ENCODE measurements at regions not wholly inside any gene's neighbourhood (a gene's known extent, or its start where the extent isn't known, plus 50 kb on each side); places are given as distances from the start of the nearest gene placed in this dataset.

- no peak for DNase-seq
These were observed 883.1 kb downstream of the TTLL7 start for GRCh38 chr1:83115785-83116184.

GRCh38 chr1:83114136-83114834 is 884.6 kb downstream of the TTLL7 start:
- DNase-seq: no peak

DNA sequence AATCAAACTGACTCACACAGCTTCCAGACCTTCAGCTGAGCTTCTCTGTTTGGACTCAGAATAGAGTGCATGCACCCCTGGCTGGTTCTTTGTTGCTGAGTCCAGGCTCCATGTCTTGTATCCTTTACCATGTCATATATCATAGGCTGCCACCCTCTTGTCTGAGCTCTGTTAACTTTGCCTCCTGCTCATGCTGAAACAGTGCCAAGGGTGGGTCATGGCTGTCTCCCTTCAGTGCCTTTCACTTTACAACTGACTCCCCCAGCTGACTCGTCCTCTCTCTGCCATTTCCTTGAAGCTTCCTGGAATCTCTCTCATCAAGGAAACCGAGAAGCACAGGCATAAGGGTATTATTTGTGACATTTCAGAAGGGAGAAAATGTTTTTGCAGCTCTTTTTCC is 885.3 kb downstream of the TTLL7 start:
- no peak for DNase-seq

DNA sequence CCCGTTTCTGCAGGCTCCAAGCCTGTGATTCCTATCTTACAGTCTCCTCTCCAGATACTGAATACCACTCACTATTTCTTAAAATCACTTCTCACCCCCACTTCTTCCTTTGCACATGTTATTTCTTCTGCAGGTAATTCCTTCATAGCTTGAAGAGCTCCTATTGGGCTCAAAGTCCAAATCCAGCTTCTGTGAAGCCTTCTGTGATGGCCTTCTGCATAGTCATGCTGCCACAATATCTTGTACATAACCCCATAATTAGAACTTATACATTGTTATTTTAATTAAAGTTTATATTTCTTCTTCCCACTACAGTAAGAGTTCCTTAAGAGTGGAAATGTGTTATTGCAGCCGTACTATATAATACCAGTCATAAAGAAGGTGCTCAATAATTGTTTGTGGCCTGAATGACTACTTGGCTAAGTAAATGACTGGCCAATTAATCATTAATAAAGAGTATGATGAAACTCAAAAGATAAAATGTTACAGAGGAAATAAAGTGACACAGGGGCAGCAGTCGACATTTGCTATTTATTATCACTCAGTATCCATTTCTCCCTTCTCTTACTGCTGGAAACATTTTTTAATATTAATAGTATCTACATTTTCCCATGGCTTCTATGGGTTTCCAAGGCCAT is 886.6 kb downstream of the TTLL7 start:
- no peak for DNase-seq

DNA sequence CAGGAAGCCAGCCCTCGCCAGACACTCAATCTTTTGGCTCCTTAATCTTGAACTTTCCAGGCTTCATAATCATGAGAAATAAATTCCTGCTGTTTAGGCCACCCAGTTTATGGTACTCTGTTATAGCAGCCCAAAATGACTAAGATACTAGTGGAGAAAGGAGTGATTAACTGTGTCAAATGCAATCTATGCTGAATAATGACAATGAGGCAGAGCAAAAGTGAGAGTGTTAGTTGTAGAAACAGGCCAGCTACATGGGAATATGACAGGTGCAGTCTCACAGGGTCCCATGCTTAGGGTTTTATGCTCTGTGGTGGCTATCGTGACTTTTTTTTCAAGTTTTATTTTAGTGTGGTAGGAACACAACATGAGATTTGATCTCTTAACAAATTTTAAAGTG is 888.8 kb downstream of the TTLL7 start:
- DNase-seq: no peak

GRCh38 chr1:83109692-83110091 is 889.2 kb downstream of the TTLL7 start:
- no peak for DNase-seq

- no peak for DNase-seq
These were observed 894.4 kb downstream of the TTLL7 start for GRCh38 chr1:83104558-83104957.

DNA sequence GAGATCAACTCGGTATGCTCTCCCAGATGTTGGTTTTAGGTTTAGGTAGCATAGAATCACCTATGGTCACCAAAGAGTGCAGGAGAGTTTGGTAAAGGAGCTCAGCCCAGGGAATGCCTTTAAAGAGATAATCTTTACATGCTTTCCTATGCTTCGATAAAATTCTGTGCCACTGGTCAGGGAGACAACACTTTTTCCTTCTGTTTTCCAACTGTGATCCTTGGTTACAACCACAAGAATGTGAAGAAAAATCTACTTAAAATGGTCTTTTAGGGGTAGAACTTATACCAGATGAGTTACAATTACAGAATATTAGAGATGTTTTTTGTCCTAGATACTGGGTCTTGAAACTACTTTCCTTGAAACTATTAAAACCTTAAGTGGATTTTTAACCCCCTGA is 895.6 kb downstream of the TTLL7 start:
- DNase-seq: no peak

DNA sequence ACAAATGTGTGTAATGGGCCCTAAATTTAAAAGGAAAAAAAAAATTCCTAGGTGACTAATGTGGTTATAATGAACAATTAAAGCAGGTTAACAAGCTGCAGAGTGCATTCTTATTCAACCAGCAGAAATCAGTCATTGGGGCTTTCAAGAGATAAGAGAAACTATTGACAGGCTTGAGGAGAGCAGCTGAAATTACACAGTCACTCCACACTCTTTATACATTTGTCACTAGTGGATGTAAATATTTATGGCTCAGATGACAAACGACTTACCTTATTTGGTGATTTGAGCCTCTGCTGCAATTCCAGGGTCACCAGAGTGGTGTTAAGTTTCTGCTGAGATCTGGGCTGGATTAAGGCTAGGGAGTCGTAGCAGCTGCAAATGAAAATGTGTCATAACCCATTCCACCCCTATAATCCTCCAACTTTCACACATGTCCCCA is 896.3 kb downstream of the TTLL7 start:
- DNase-seq: no peak

DNA sequence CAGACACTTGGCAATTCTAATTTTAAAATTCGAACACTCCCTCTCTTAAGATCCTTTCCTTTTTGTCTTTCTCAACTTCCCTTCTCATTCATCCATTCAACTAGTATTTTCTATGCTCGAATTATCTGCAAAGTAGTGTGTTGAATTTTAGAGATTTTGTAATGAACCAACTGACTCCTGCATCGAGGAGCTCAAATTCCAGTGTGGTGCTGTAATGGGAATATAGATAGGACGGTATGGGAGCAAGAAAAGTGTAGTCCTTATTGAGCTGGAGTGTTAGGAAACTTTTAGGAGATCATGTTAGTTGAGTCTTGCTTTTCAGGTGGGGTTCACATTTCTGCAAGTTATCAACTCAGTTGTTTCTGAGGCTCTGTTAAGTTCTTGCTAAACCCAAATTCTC is 897.5 kb downstream of the TTLL7 start:
- no peak for DNase-seq

DNA sequence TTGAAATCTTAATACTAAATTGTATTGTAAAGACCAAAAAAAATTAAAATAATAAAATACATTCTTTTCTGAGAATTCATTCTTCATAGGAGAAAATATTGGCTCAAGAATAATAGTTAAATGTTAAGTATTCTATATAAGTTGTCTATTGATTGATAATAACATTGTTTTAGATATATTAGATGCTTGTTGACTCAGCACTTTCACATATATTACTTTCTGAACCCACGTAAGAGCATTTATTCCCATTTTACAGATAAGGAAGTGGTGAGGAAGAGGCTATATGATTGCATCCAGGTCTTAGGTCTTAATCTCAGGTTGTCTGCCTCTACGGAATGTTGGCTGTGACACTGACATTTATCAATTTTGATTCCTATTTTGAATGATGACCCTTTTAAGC is 898.8 kb downstream of the TTLL7 start:
- DNase-seq: no peak

GRCh38 chr1:83098791-83099190 is 900.1 kb downstream of the TTLL7 start:
- no peak for DNase-seq

DNA sequence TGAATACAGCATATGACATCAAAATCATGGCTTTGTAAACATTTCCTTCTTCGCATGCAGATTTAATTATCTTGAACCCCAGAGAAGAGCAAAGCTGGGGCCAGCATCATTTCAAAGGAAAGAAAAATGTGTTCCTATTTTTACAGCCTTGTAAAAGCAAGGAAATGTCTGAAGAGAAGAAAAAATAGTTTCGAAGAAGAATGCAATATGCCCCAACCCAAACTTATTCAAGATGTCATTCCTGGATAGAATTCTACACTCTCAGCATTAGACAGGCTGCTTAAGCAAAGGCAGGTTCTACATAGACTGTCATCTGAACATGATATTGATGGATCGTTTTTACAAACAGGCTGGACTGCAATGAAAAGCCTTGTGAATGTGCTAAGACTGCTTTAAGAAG is 900.8 kb downstream of the TTLL7 start:
- no peak for DNase-seq

GRCh38 chr1:83097715-83098114 is 901.2 kb downstream of the TTLL7 start:
- DNase-seq: no peak

GRCh38 chr1:83095570-83095969 is 903.4 kb downstream of the TTLL7 start:
- DNase-seq: no peak

DNA sequence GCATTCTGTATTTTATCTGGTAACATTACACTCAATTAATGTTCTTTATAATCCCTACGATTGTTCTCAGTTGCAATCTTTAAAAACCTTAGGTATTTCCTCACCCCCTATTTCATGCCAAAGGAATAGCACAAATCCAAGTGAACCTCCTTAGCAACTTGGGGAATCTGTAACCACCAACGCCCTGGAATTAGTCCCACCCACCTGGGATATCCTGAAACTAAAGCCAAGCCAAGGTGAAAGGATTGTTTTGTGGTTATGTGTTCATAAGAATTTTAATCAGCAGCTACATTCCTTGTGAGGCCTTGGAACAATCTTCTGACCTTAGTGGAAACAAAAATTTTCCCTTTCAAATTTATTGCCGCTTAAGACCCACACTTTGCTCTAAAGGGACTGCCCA is 908.7 kb downstream of the TTLL7 start:
- DNase-seq: no peak

DNA sequence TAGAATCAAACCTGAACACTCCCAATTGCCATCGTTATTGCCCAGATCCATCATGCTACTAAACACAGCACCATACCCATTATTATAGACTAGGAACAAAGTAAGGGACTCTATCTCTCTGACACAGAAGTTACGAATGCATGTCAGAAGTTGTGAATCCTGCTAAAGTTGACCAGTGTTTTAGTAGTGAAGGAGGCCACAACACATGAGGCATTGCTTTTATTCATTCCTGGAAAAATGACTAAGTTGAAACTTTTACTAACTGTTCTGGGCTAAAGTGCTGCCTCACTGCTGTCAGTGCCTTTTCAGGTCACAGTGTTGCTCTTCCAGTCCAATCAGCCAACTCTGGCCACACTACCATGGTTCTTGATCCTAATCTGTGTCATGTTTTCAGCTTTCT is 911.1 kb downstream of the TTLL7 start:
- DNase-seq: no peak

DNA sequence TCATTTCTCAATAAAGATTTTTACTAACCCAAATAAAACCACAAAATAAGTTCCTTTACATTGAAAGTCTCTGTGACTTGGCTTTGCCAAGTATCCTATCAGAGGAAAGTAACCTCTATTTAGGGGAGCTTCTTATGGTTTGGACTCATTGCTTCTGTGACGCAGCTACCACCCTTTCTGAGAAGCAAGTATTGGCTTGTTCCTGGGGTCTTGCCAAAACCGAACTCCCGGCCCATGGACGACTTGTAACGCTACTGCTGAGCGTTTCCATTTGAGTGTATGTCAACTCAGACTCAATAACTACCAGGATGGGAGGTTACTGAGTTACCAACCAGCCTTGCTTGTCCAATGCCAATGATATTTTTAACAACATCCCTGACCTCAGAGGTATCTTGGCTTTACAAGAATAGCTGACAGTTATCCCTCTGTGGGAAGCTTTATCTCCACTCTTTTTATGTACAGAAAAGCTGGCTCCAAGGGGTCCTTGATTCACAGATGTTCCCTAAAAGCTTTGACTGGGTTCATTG is 911.9 kb downstream of the TTLL7 start:
- DNase-seq: no peak

DNA sequence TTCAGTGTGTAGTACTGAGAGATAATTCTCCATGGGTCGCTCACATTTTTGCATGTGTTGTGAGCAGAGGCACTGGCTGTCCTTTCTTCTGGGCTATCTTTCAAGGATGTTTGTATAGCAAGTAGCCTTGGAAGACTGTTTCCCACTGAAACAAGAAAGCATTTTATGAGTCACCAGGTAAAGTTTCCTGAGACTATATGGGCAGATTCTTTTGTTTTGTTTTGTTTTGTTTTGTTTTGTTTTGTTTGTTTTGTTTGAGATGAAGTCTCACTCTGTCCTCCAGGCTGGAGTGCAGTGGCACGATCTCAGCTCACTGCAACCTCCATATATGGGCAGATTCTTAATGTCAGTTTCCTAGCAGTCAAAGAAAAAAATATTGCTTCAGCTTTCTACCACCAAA is 912.6 kb downstream of the TTLL7 start:
- no peak for DNase-seq

- DNase-seq: no peak
These were observed 915.2 kb downstream of the TTLL7 start for GRCh38 chr1:83083589-83084224.

GRCh38 chr1:83077411-83077810 is 921.5 kb downstream of the TTLL7 start:
- DNase-seq: no peak

DNA sequence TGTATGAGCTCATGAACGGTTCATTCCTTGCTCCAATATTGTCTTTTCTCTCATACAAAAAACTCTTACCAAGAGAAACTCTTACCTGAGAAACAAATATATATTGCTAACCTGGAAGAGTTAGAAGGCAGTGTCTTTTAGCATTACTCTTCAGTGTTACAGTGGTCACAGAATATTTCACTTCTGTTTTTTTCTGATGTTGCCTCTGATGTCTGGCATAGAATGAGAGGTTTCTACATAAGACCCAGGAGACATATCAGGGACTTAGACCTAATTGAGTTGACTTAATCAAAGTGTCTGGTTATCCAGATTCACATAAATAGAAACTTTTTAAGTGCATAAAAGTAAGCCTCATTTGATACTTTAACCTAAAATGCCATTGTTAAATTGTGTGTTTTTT is 923.8 kb downstream of the TTLL7 start:
- no peak for DNase-seq

GRCh38 chr1:83067954-83068353 is 931.0 kb downstream of the TTLL7 start:
- no peak for DNase-seq

Data from CD4-positive, alpha-beta T cell treated with Interleukin-15 for 1 hour (primary cell).